GM21529 (cell line): ENCODE measurements at regions not wholly inside any gene's neighbourhood (a gene's known extent, or its start where the extent isn't known, plus 50 kb on each side); places are given as distances from the start of the nearest gene placed in this dataset.
"Not testable (repeated sequence)": the region's sequence is repeated elsewhere in the genome, so short reads cannot be mapped to it uniquely, and the experiment has no call there.

Experiments used
- ATAC-seq: cut with Tn5 transposase; IDR thresholded peaks from one replicate; pipeline ENCODE4 v1.9.1; 2021; ENCODE audit not compliant: unreplicated experiment

- ATAC-seq = no peak
Measured at GRCh38 chr14:101616202-101616601, 54.9 kb downstream of the DIO3 start.

DNA sequence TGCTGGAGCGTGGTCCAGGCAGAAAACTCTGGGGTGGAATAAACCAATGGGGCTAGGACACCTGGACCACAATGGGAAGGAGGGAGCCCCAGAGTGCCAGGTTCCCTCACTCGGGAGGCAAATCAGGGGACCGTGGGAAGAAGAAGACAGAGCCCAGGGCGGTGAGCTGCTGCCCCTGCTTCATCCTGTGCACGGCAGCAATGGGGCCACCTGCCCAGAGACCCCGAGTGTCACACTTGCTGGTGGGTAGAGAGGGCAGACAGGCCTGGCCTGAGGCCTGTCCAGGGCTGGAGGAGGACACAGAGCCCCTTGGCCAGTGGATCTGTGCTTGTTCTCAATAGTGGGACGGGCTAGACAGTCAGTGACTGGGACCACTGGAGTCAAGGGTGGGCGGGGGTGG is 58.2 kb downstream of the DIO3 start:
- no peak for ATAC-seq

DNA sequence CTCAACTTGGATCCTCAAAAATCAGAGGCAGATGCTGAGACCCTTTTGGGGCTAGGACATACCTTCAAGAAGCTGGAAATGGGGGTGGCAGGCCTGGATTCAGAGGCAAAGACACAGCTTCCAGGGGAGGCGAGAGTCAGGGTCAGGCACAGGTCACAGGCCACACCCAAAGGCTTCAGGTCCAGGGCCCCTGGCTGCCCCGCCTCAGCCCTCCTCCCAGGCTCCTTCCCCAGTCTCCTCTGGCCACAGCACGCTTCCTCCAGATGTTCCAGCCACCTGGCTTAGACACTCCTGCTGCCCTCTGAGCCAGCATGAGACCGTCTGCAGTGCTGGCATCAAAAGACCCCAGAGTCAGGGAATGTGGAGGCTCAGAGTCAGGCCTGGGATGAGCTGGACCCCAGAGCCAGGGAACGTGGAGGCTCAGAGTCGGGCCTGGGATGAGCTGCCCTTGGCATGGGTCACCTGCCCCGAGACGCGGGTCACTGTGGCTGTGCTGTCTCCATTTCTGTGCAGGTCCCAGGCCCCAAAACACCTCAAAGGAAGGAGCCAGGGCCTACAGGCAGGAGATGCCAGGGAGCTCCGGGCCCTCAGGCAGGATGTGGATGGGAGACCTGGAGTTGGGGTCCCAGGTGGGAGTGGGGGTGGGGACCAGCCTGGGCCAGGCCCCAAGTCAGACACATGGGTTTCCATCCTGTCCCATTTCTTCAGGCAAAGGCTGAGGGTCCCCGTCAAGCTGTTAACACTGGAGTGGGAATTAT is 58.9 kb downstream of the DIO3 start:
- no peak for ATAC-seq

- no peak for ATAC-seq
Measured at GRCh38 chr14:101620821-101621785, 59.8 kb downstream of the DIO3 start.

- no peak for ATAC-seq
Measured at GRCh38 chr14:101622251-101623076, 61.2 kb downstream of the DIO3 start.

DNA sequence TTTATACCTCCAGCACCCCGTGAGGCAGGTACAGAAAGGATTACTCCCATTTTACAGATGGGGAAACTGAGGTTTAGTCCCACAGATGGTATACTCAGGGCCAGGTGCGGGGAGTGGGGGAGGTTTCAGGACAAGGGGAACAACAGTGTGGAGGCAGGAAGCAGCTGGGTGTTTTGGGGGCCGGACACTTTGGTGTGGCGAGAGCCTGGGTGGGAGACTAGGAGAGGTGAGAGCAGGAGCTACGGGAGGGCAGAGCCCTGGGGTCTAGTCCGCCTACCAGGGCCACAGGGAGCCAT is 61.7 kb downstream of the DIO3 start:
- ATAC-seq = no peak

- no peak for ATAC-seq
Measured at GRCh38 chr14:101623685-101624444, 62.6 kb downstream of the DIO3 start.

GRCh38 chr14:101624536-101624935 is 63.2 kb downstream of the DIO3 start:
- no peak for ATAC-seq

GRCh38 chr14:101625336-101626097 is 64.2 kb downstream of the DIO3 start:
- no peak for ATAC-seq

GRCh38 chr14:101626331-101626730 is 65.0 kb downstream of the DIO3 start:
- ATAC-seq = no peak

GRCh38 chr14:101627915-101628262 is 66.6 kb downstream of the DIO3 start:
- no peak for ATAC-seq

GRCh38 chr14:101628471-101628966 is 67.2 kb downstream of the DIO3 start:
- no peak for ATAC-seq

DNA sequence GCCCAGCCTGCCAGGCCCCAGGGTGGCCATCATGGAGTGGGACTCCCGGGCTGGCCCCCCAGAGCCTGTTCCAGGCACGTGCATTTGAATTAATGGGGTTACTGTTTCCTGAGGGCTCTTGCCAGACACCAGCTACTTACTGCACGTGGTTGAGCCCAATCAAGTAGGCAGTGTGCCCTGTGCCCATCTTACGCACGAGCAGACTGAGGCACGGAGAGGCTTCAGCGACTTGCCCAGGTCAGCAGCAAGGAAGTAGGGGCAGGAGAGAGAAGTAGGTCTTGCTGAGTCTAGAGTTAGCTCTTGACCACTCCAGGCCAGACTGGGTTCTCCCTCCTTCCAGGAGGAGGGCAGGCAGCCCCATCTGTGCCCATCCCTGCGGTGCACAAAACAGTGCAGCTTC is 67.7 kb downstream of the DIO3 start:
- no peak for ATAC-seq

GRCh38 chr14:101630056-101630965 is 69.0 kb downstream of the DIO3 start:
- no peak for ATAC-seq

DNA sequence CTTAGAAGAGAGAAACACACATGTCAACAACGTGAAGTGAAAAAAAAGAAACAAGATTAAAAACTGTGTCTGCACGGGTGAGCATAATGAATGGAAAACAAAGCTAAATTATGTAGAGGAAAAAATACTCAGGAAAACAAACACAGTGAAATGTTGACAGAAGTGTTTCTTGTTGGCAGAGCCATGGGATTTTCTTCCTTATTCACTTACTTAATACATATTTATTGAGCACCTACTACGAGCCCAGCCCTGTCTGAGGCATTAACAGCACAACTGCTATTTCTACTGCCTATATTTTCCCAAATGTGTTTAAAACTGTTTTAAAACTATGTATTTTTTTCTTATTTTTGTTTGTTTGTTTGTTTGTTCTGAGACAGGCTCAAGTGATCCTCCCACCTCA is 69.9 kb downstream of the DIO3 start:
- ATAC-seq = no peak

- ATAC-seq = not testable (repeated sequence)
Measured at GRCh38 chr14:101631970-101632369, 70.7 kb downstream of the DIO3 start.

GRCh38 chr14:101632520-101632919 is 71.2 kb downstream of the DIO3 start:
- no peak for ATAC-seq

GRCh38 chr14:101633276-101633675 is 72.0 kb downstream of the DIO3 start:
- ATAC-seq = no peak
